H1 (cell line): ENCODE measurements at regions not wholly inside any gene's neighbourhood (a gene's known extent, or its start where the extent isn't known, plus 50 kb on each side); places are given as distances from the start of the nearest gene placed in this dataset.

Experiments used
- CTCF ChIA-PET: fragments of 300-600 bp; sonication (Branson Sonifier 250); formaldehyde crosslinking; loops from one replicate; lab custom pipeline; 2021; ENCODE audit not compliant: partially characterized antibody; lab: Charles Lee
- POLR2A ChIA-PET: fragments of 300-600 bp; sonication (Branson Sonifier 250); formaldehyde crosslinking; loops from one replicate; lab custom pipeline; 2021; ENCODE audit warnings: inconsistent platforms; ENCODE audit not compliant: partially characterized antibody; lab: Charles Lee
- DNase-seq, 2 experiments: peaks; one replicate each; pipeline versions ENCODE4 v3.0.0 to v3.0.0-alpha.2; 2010 to 2022; ENCODE audit warnings: low spot score in 2 of 2, low read depth in 1 of 2, mixed read lengths in 1 of 2
- FAIRE-seq: peaks from 2 replicates; lab custom pipeline; 2011; peaks lifted over from hg19 to GRCh38; lab: Jason Lieb, UNC
- H2AFZ ChIP-seq: 2 replicates; pipeline ENCODE4 v1.8.1; 2012; ENCODE audit warnings: low read length, inconsistent platforms
- H2AK5ac ChIP-seq: 2 replicates; pipeline ENCODE4 v1.6.1; 2013; ENCODE audit warnings: low read depth, low read length
- H2BK120ac ChIP-seq: replicated peaks from 2 replicates; pipeline ENCODE3; 2013; ENCODE audit warnings: low read depth, low read length, inconsistent platforms
- H2BK12ac ChIP-seq: 2 replicates; pipeline ENCODE4 v1.6.1; 2013; ENCODE audit warnings: low read depth, low read length
- H2BK15ac ChIP-seq: 2 replicates; pipeline ENCODE4 v1.6.1; 2013; ENCODE audit warnings: low read length
- H2BK20ac ChIP-seq: 2 replicates; pipeline ENCODE4 v1.6.1; 2013; ENCODE audit warnings: low read length
- H2BK5ac ChIP-seq: 2 replicates; pipeline ENCODE4 v1.6.1; 2013; ENCODE audit warnings: low read depth, low read length
- H3K14ac ChIP-seq: 2 replicates; pipeline ENCODE4 v1.6.1; 2013; ENCODE audit warnings: inconsistent platforms; ENCODE audit not compliant: insufficient read length
- H3K18ac ChIP-seq: 2 replicates; pipeline ENCODE4 v1.6.1; 2013; ENCODE audit warnings: low read length; ENCODE audit errors: extremely low read depth
- H3K23ac ChIP-seq: 2 replicates; pipeline ENCODE4 v1.6.1; 2013; ENCODE audit warnings: inconsistent platforms; ENCODE audit not compliant: insufficient read length
- H3K23me2 ChIP-seq: 2 replicates; pipeline ENCODE4 v1.6.1; 2013; ENCODE audit warnings: low read depth, low read length
- H3K27ac ChIP-seq: 2 replicates; pipeline ENCODE4 v1.6.1; 2011; ENCODE audit warnings: low read depth, low read length, inconsistent platforms
- H3K27me3 ChIP-seq, 4 experiments: replicated peaks in 1 of 4; 1 replicate in 1 of 4; 2 replicates in 3 of 4; pipeline versions ENCODE4 v1.6.1 to v1.8.1; 2011 to 2013; ENCODE audit warnings: low read length in 3 of 4, mild to moderate bottlenecking in 3 of 4, inconsistent platforms in 2 of 4, mixed read lengths in 2 of 4, moderate library complexity in 1 of 4; ENCODE audit not compliant: control insufficient read depth in 3 of 4, insufficient read depth in 3 of 4; ENCODE audit errors: extremely low read depth in 1 of 4
- H3K36me3 ChIP-seq, 4 experiments: 2 replicates each; pipeline versions ENCODE4 v1.6.1 to v1.8.1; 2011 to 2013; ENCODE audit warnings: mild to moderate bottlenecking in 4 of 4, low read length in 3 of 4, moderate library complexity in 2 of 4, control low read depth in 1 of 4, inconsistent platforms in 1 of 4; ENCODE audit not compliant: insufficient read depth in 4 of 4, control insufficient read depth in 2 of 4
- H3K4ac ChIP-seq: replicated peaks from 2 replicates; pipeline ENCODE3; 2013; ENCODE audit warnings: low read length, low read depth, mixed read lengths, inconsistent platforms; ENCODE audit not compliant: insufficient read length
- H3K4me1 ChIP-seq, 4 experiments: replicated peaks in 1 of 4; 1 replicate in 1 of 4; 2 replicates in 3 of 4; pipeline versions ENCODE4 v1.6.1 to v1.8.1; 2011 to 2013; ENCODE audit warnings: low read length in 3 of 4, inconsistent platforms in 2 of 4, mixed read lengths in 1 of 4; ENCODE audit not compliant: insufficient read depth in 4 of 4, control insufficient read depth in 3 of 4
- H3K4me2 ChIP-seq, 2 experiments: 2 replicates each; pipeline versions ENCODE4 v1.6.1 to v1.8.1; 2011 to 2013; ENCODE audit warnings: low read depth in 2 of 2, low read length in 2 of 2, control low read depth in 1 of 2, inconsistent platforms in 1 of 2, mild to moderate bottlenecking in 1 of 2; ENCODE audit not compliant: insufficient read depth in 1 of 2
- H3K4me3 ChIP-seq, 4 experiments: fragments of 200-600, 300-600 bp in 1 of 4; sonication (generic), shearing (Covaris generic), sonication (Bioruptor Twin) in 1 of 4; 2 replicates each; pipeline versions ENCODE4 v1.5.1 to v1.8.1; 2011 to 2016; ENCODE audit warnings: low read length in 4 of 4, low read depth in 3 of 4, control low read depth in 2 of 4, inconsistent platforms in 2 of 4, mild to moderate bottlenecking in 2 of 4, mixed read lengths in 1 of 4, moderate library complexity in 1 of 4; ENCODE audit not compliant: insufficient read depth in 2 of 4; ENCODE audit errors: extremely low read depth in 1 of 4
- H3K56ac ChIP-seq: replicated peaks from 2 replicates; pipeline ENCODE3; 2013; ENCODE audit warnings: low read depth, mild to moderate bottlenecking, mixed read lengths, low read length, inconsistent platforms; ENCODE audit not compliant: insufficient read length
- H3K79me1 ChIP-seq: 2 replicates; pipeline ENCODE4 v1.6.1; 2013; ENCODE audit warnings: low read depth, low read length, control low read depth
- H3K79me2 ChIP-seq, 2 experiments: 2 replicates each; pipeline versions ENCODE4 v1.6.1 to v1.8.1; 2012 to 2013; ENCODE audit warnings: low read length in 2 of 2, mild to moderate bottlenecking in 2 of 2, inconsistent platforms in 1 of 2; ENCODE audit not compliant: insufficient read depth in 2 of 2, control insufficient read depth in 1 of 2
- H3K9ac ChIP-seq, 4 experiments: replicated peaks in 1 of 4; 1 replicate in 1 of 4; 2 replicates in 3 of 4; pipeline versions ENCODE4 v1.6.1 to v1.8.1; 2011 to 2013; ENCODE audit warnings: low read depth in 3 of 4, low read length in 3 of 4, control low read depth in 2 of 4, mild to moderate bottlenecking in 2 of 4, moderate library complexity in 2 of 4, inconsistent platforms in 1 of 4; ENCODE audit errors: extremely low read depth in 1 of 4
- H3K9me3 ChIP-seq, 2 experiments: 2 replicates each; pipeline versions ENCODE4 v1.6.1 to v1.8.1; 2012 to 2013; ENCODE audit warnings: mild to moderate bottlenecking in 2 of 2, moderate library complexity in 2 of 2, control low read depth in 1 of 2, inconsistent platforms in 1 of 2, low read depth in 1 of 2, low read length in 1 of 2, mixed read lengths in 1 of 2; ENCODE audit not compliant: insufficient read depth in 2 of 2
- H4K20me1 ChIP-seq, 2 experiments: replicated peaks in 1 of 2; 2 replicates each; pipeline versions ENCODE3 to v1.8.1; 2011 to 2013; ENCODE audit warnings: inconsistent platforms in 2 of 2, low read length in 2 of 2, mild to moderate bottlenecking in 1 of 2; ENCODE audit not compliant: insufficient read depth in 2 of 2, control insufficient read depth in 1 of 2
- H4K5ac ChIP-seq: 2 replicates; pipeline ENCODE4 v1.6.1; 2013; ENCODE audit warnings: low read length, low read depth, mixed read lengths, inconsistent platforms; ENCODE audit not compliant: insufficient read length
- H4K8ac ChIP-seq: 2 replicates; pipeline ENCODE4 v1.8.0; 2013; ENCODE audit warnings: mild to moderate bottlenecking, moderate library complexity, low read length, inconsistent platforms; ENCODE audit not compliant: insufficient read depth; ENCODE audit errors: extremely low read depth
- H4K91ac ChIP-seq: replicated peaks from 2 replicates; pipeline ENCODE3; 2013; ENCODE audit warnings: low read length, mixed read lengths, inconsistent platforms; ENCODE audit not compliant: insufficient read length
- CBX5 ChIP-seq: fragments of 300-800, 300-1000 bp; sonication (generic); IDR thresholded peaks from 2 replicates; pipeline ENCODE4 v1.7.1; 2016; ENCODE audit warnings: antibody characterized with exemption, low read length, low read depth
- CTBP2 ChIP-seq: IDR thresholded peaks from 2 replicates; pipeline ENCODE4 v1.7.0; 2011; ENCODE audit warnings: borderline replicate concordance, mild to moderate bottlenecking, moderate library complexity, mixed read lengths, low read length; ENCODE audit not compliant: insufficient read depth, insufficient read length
- HDAC2 ChIP-seq, 2 experiments: fragments of 300-600 bp in 1 of 2; sonication (generic) in 1 of 2; IDR thresholded peaks; 2 replicates each; pipeline ENCODE4 v1.6.1; 2011 to 2012; ENCODE audit warnings: low read depth in 2 of 2, low read length in 2 of 2, mild to moderate bottlenecking in 2 of 2, moderate library complexity in 2 of 2, borderline replicate concordance in 1 of 2, inconsistent platforms in 1 of 2
- KDM5A ChIP-seq: fragments of 200-600 bp; IDR thresholded peaks from 2 replicates; pipeline ENCODE4 v1.7.1; 2012; ENCODE audit warnings: mild to moderate bottlenecking, low read length, inconsistent platforms, mixed read lengths
- PHF8 ChIP-seq: fragments of 200-600 bp; sonication (generic); conservative IDR thresholded peaks from 2 replicates; pipeline ENCODE4 v1.7.1; 2012; ENCODE audit warnings: low read depth, mild to moderate bottlenecking, inconsistent platforms, low read length, moderate library complexity
- SAP30 ChIP-seq: fragments of 300-600 bp; sonication (generic); IDR thresholded peaks from 2 replicates; pipeline ENCODE4 v1.7.1; 2012; ENCODE audit warnings: low read length, moderate library complexity, mild to moderate bottlenecking, inconsistent platforms; ENCODE audit not compliant: insufficient read depth, insufficient replicate concordance
- SIN3A ChIP-seq, 2 experiments: IDR thresholded peaks in 1 of 2; conservative IDR thresholded peaks in 1 of 2; 2 replicates each; pipeline ENCODE4 v1.6.1; 2011 to 2012; ENCODE audit warnings: low read length in 2 of 2, improper control_type of control experiment in 1 of 2, low read depth in 1 of 2, mild to moderate bottlenecking in 1 of 2
- SP2 ChIP-seq: IDR thresholded peaks from 2 replicates; pipeline ENCODE4 v1.6.1; 2012; ENCODE audit warnings: mild to moderate bottlenecking, low read length, inconsistent platforms
- SP4 ChIP-seq: IDR thresholded peaks from 2 replicates; pipeline ENCODE4 v1.6.1; 2012; ENCODE audit warnings: low read length, inconsistent platforms
- SUZ12 ChIP-seq: fragments of 200-600 bp; sonication (generic); IDR thresholded peaks from 2 replicates; pipeline ENCODE4 v1.6.1; 2012; ENCODE audit warnings: mild to moderate bottlenecking, inconsistent platforms, low read length, moderate library complexity, mixed read lengths
- TBP ChIP-seq: IDR thresholded peaks from 2 replicates; pipeline ENCODE4 v1.6.1; 2011; ENCODE audit warnings: low read depth, low read length, improper control_type of control experiment
- TCF12 ChIP-seq: IDR thresholded peaks from 2 replicates; pipeline ENCODE4 v1.6.1; 2011; ENCODE audit warnings: low read depth, mild to moderate bottlenecking, low read length
- ZNF274 ChIP-seq: IDR thresholded peaks from 2 replicates; pipeline ENCODE4 v1.7.0; 2012; ENCODE audit warnings: low read length, borderline replicate concordance; ENCODE audit errors: extremely low read depth
- WGBS, 2 experiments: shearing (Covaris generic) in 1 of 2; methylation state at CpG; one replicate each; pipeline versions ENCODE4 v1.1.6 to v1.1.7; 2013 to 2015; ENCODE audit warnings: low lambda C conversion rate in 2 of 2, mixed read lengths in 2 of 2, inconsistent platforms in 1 of 2, low coverage in 1 of 2, missing lambda C conversion rate in 1 of 2; ENCODE audit not compliant: insufficient replicate concordance in 2 of 2, insufficient coverage in 1 of 2, insufficient read length in 1 of 2; ENCODE audit errors: extremely low coverage in 1 of 2, missing lambda C conversion rate in 1 of 2; 5-methylcytosine and 5-hydroxymethylcytosine counted together

DNA sequence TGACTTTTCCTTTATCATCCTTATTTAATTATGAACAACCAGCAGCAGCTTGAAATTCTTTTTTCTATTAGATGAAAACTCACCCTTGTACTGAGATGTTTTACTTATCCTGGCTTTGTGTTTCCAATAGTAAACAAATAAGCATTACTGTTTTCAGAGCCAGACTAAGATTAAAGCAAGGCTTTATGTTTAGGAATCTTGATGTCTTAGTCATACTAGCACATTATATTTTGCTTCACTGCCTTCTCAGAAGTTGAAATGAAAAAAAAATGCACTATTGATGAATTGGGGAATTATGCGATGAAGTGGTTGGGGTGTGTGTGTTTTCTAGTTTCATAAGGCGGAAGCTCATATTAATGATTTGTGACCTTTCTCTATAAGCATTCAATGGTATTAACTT lies 301.2 kb upstream of the E2F7 start:
- no peak overlapping the region for H3K56ac ChIP-seq

More for the DNA sequence above, 301.2 kb upstream of the E2F7 start:
- no peak for DNase-seq
- Histone ChIP-seq H2AK5ac (no peak overlapping the region), H3K23ac (no peak overlapping the region), H4K20me1 (no peaks in the 10 kb centered on the region), H3K4me2 (no peak overlapping the region), H3K79me1 (no peaks in the 10 kb centered on the region), H2AFZ (no peak overlapping the region), H3K4me1 (peaks cover 0 to 7% (median 3%) of the 10 kb centered on the region in 4 experiments; a peak in 5 of 7 replicates), H3K27ac (no peak overlapping the region), H4K5ac (no peak overlapping the region), H3K18ac (no peak overlapping the region), H3K14ac (no peak overlapping the region), H3K36me3 (no peaks in the 10 kb centered on the region), H2BK120ac (no peak overlapping the region), H3K27me3 (no peaks in the 10 kb centered on the region; a peak in 1 of 7 replicates)
- TF ChIP-seq TCF12 (no peak), HDAC2 (IDR thresholded peaks at IDR 0.05; ENCODE audit: borderline replicate concordance in 1 of 2, low read depth in 2 of 2, low read length in 2 of 2) (no peak), CTBP2 (no peak), SUZ12 (no peak), SP4 (no peak), SIN3A (conservative IDR thresholded peaks at IDR 0.05 in 1 of 2, IDR thresholded peaks at IDR 0.05 in 1 of 2; ENCODE audit: low read depth in 1 of 2, low read length in 2 of 2) (no peak), TBP (no peak), ZNF274 (no peak), PHF8 (no peak), SP2 (no peak), KDM5A (no peak), SAP30 (no peak), CBX5 (no peak)
- TF ChIP-seq, all 59 proteins: peak for 0
- ChIA-PET POLR2A (no interaction called here), CTCF (interaction anchor here (0.6 to 0.7 kb wide), 3 partner anchors 11 to 387 kb away, joined by 3 to 7 read pairs (median 4); no protein-coding TSS in a partner anchor)
- Histone ChIP-seq H3K9me3 (no peaks in the 10 kb centered on the region), H2BK15ac (no peak overlapping the region), H2BK5ac (no peak overlapping the region), H2BK20ac (no peak overlapping the region), H2BK12ac (no peak overlapping the region), H3K9ac (no peak overlapping the region), H3K79me2 (no peaks in the 10 kb centered on the region), H4K8ac (no peak overlapping the region), H4K91ac (no peak overlapping the region), H3K23me2 (no peaks in the 10 kb centered on the region), H3K4me3 (no peak overlapping the region), H3K4ac (no peak overlapping the region)
- FAIRE-seq = no peak
- whole genome bisulfite sequencing, 2 experiments = 97% methylated on average over 2 of the region's 2 CpGs; no CpG with 5 or more reads in 1 of the 2 experiments
